Ovary (tissue), 7 donors: ENCODE measurements at regions not wholly inside any gene's neighbourhood (a gene's known extent, or its start where the extent isn't known, plus 50 kb on each side); places are given as distances from the start of the nearest gene placed in this dataset.

Experiments
- DNase-seq, 5 donors: peaks; one replicate each; pipeline ENCODE4 v3.0.0-alpha.2; 2019 to 2020
- H3K27ac ChIP-seq, 2 donors: fragments of 200-600 bp; one replicate each; pipeline versions ENCODE4 v1.5.1 to v1.8.0; 2019 to 2022
- H3K27me3 ChIP-seq: fragments of 200-600 bp; one replicate; pipeline ENCODE4 v1.8.0; 2022
- H3K36me3 ChIP-seq: fragments of 200-600 bp; sonication (generic); one replicate; pipeline ENCODE4 v1.5.1; 2019
- H3K4me1 ChIP-seq: one replicate; pipeline ENCODE4 v1.8.1; 2013; ENCODE audit warnings: mild to moderate bottlenecking, moderate library complexity; ENCODE audit not compliant: insufficient read depth
- H3K4me3 ChIP-seq: fragments of 200-600 bp; sonication (generic); one replicate; pipeline ENCODE4 v1.5.1; 2017
- H3K9me3 ChIP-seq, 2 donors: fragments of 200-600 bp in 1 of 2; sonication (generic) in 1 of 2; one replicate each; pipeline versions ENCODE4 v1.5.1 to v1.8.1; 2013 to 2019; ENCODE audit warnings: mild to moderate bottlenecking in 1 of 2, moderate library complexity in 1 of 2
- CTCF ChIP-seq, 3 donors: fragments of 450-650 bp in 2 of 3; fragments of 200-600 bp in 1 of 3; IDR thresholded peaks; one replicate each; pipeline versions ENCODE4 v1.5.1 to v1.8.0; 2016 to 2022; ENCODE audit warnings: antibody characterized with exemption in 3 of 3, mild to moderate bottlenecking in 1 of 3
- EP300 ChIP-seq: sonication (generic); formaldehyde crosslinking; IDR thresholded peaks from one replicate; pipeline ENCODE4 v1.6.1; 2017; ENCODE audit warnings: antibody characterized with exemption
- POLR2A ChIP-seq: fragments of 450-650 bp; IDR thresholded peaks from one replicate; pipeline ENCODE4 v1.6.1; 2017; ENCODE audit warnings: antibody characterized with exemption, mild to moderate bottlenecking, moderate library complexity
- WGBS, 3 donors: extraction: QIAGEN DNeasy Blood & Tissue Kit in 1 of 3; methylation state at CpG; one replicate each; pipeline versions ENCODE4 v1.1.5 to v1.1.7; 2013 to 2017; 5-methylcytosine and 5-hydroxymethylcytosine counted together
- intact Hi-C, 4 donors: fragments of 100-400 bp; cut with DNase I; formaldehyde crosslinking; loops; one replicate each; pipeline versions ENCODE4 v1.11.0 to v1.15.1; 2022 to 2023
- donor health status: DM: no; HTN: no; CAD: no; lungs with moderate emphysema.
- donor health status: DM: no; HTN: no; CAD: no.
- donor health status: Bipolar disorder and iron deficiency.
- donor health status: DM: no; HTN: no; CAD: no.
- donor health status: DM: yes; HTN: yes; CAD: no.

- DNase-seq: no peak
- intact Hi-C loops: no loop called here
- Histone ChIP-seq H3K4me3 (no peak overlapping the region), H3K27me3 (no peaks in the 10 kb centered on the region), H3K27ac (no peak overlapping the region), H3K4me1 (peaks cover 6% of the 10 kb centered on the region), H3K36me3 (no peaks in the 10 kb centered on the region), H3K9me3 (no peaks in the 10 kb centered on the region)
- TF ChIP-seq EP300: no peak
- no peak for TF ChIP-seq POLR2A
- no peak for TF ChIP-seq CTCF (IDR thresholded peaks at IDR 0.05)
- WGBS, 3 donors: 89 to 91% (median 91%) methylated on average over 6 of the region's 6 CpGs
Observed at GRCh38 chr1:94646786-94647555, 105.4 kb upstream of the F3 start.

GRCh38 chr1:94646141-94646643, 104.6 kb upstream of the F3 start:
- intact Hi-C loops: no loop called here
- no peaks in the 10 kb centered on the region for H3K27me3 ChIP-seq
- 46 to 76% (median 70%) methylated on average over 4 of the region's 4 CpGs for WGBS, 3 donors
- H3K4me3 ChIP-seq: no peak overlapping the region
- no peaks in the 10 kb centered on the region for H3K36me3 ChIP-seq
- no peaks in the 10 kb centered on the region for H3K9me3 ChIP-seq
- DNase-seq: no peak
- H3K4me1 ChIP-seq: peaks cover 6% of the 10 kb centered on the region
- no peak for TF ChIP-seq EP300
- no peak for TF ChIP-seq CTCF (IDR thresholded peaks at IDR 0.05)
- no peak overlapping the region for H3K27ac ChIP-seq

- H3K9me3 ChIP-seq: no peaks in the 10 kb centered on the region
- no peak overlapping the region for H3K4me3 ChIP-seq
- DNase-seq: no peak
- H3K36me3 ChIP-seq: no peaks in the 10 kb centered on the region
- intact Hi-C loops: no loop called here
- TF ChIP-seq POLR2A: no peak
- no peak for TF ChIP-seq EP300
- TF ChIP-seq CTCF (IDR thresholded peaks at IDR 0.05): no peak
- no peaks in the 10 kb centered on the region for H3K27me3 ChIP-seq
- 88 to 91% (median 89%) methylated on average over 5 of the region's 5 CpGs for WGBS, 3 donors
- H3K27ac ChIP-seq: no peak overlapping the region
- H3K4me1 ChIP-seq: peaks cover 6% of the 10 kb centered on the region
Observed at GRCh38 chr1:94644352-94644751, 102.8 kb upstream of the F3 start.

- no peak for TF ChIP-seq CTCF (IDR thresholded peaks at IDR 0.05)
- no peak for TF ChIP-seq EP300
- TF ChIP-seq POLR2A: no peak
- WGBS, 3 donors: 89 to 92% (median 90%) methylated on average over 7 of the region's 7 CpGs
- no peaks in the 10 kb centered on the region for H3K36me3 ChIP-seq
- intact Hi-C loops: no loop called here
- no peak overlapping the region for H3K27ac ChIP-seq
- H3K27me3 ChIP-seq: no peaks in the 10 kb centered on the region
- H3K4me3 ChIP-seq: no peak overlapping the region
- H3K4me1 ChIP-seq: peaks cover 6% of the 10 kb centered on the region
- DNase-seq: no peak
- H3K9me3 ChIP-seq: no peaks in the 10 kb centered on the region
Observed at GRCh38 chr1:94643819-94644218, 102.3 kb upstream of the F3 start.
